Stimulated activated CD8-positive, alpha-beta memory T cell treated with anti-CD3 and anti-CD28 coated beads, Interleukin-4, amount 100 ng/mL, for 48 hours (primary cell): ENCODE measurements at regions not wholly inside any gene's neighbourhood (a gene's known extent, or its start where the extent isn't known, plus 50 kb on each side); places are given as distances from the start of the nearest gene placed in this dataset.
"Not testable (repeated sequence)": the region's sequence is repeated elsewhere in the genome, so short reads cannot be mapped to it uniquely, and the experiment has no call there.

Experiments
- DNase-seq: peaks from one replicate; pipeline ENCODE4 v3.0.0-alpha.2; 2020

DNA sequence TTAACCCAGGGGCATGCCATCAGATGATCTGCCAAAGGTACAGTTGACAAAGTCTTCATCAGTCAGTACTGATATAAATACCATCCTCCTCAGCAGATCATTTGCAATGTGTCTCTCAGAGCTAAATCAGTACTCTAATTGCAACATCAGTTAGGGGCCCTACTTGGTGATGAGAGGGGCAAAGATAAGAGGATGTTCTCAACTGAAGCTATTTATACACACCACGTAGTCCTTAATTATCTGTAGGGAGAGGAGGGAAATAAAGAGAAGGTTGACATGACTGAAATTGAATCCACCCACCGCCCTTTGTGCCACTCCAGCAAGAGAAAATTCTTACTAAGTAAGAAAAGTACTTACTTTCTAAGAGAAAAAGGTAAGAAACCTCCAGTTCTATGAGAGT lies 157.8 kb upstream of the NUDT4 start:
- DNase-seq: no peak

DNA sequence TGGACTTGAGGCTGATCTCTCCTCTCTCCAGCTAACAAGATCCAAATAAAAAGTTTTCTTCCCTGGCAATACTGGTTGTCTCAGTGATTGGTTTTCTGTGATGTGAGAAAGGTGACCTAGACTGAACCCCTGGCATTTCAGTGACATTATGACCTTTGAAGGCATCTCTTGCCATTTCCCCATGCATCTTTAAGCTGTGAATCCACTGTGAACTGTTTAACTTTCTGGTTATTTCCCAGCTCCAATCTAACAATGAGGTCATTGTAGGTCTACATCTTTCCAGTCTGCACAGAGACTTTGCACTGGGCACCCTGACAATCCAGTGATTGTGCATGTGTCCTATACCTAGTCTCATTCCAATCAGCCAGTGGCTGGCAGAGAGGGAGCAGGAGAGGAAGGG lies 155.9 kb upstream of the NUDT4 start:
- DNase-seq: no peak

DNA sequence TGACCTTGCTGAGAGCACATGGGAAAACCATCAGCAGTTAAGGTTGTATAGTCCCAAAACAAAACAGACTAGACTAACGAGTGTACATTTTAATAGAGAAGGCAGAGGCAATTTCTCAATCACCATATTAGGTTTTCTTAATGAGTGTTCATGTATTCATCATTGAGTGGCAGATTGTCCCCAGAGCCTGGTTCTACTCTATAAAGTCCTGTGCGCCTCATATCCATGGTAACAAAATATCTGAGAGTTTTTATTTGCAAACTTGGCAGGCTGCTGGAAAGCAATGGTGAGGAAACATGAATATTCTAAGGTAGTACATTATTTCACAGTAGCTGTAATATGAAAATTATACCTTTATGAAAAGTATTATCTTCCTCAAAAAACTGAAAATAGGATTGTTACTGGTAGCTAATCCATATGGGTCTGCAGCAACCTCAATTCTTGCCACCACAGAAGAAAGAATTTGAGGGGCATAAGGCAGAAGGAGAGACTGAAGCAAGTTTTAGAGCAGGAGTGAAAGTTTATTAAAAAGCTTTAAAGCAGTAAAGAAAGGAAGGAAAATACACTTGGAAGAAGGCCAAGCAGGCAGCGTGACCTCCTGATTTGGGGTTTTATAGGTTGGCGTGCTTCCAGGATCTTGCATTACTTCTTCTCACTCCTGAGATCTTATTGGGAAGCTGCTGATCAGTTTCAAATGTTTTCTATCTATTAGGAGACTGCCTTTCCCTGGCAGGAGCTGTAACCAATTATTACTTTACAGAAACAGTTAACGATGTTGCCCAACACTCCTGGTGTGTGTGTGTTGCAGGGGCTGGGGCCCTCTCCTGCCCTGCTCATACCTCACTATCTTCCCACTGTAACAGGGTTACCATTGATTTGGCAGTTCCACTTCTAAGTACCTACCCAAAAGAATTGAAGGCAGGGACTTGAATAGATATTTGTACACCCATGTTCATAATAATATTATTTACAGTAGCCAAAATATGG lies 154.0 kb upstream of the NUDT4 start:
- no peak for DNase-seq

DNA sequence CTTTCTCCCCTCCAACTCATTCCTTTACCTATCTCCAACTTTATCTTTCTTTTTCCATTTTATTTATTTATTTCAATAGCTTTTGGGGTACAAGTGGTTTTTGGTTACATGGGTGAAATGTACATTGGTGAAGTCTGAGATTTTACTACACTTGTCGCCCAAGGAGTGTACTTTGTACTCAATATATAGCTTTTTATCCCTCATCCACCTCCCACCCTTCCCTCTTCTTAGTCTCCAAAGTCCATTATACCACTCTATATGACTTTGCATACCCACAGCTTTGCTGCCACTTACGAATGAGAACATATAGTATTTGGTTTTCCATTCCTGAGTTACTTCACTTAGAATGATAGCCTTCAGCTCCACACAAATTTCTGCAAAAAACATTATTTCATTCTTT lies 152.6 kb upstream of the NUDT4 start:
- DNase-seq: no peak

DNA sequence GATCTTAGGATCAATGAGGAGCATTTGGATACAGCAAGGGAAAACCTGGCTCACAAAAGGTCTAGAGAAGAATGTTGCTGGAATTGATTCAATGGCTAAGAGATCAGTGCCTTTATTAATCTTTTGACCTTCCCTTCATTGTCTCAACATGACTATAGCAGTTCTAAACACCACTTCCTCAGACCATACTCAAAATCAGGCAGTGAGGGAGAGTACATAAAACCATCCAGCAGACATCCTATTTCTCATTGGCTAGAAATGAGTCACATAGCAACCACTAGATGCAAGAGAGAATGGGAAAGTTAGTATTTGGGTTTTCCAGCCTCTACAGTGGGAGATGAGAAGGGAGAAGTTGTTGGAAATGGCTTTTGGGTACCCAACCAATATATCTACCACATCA lies 151.4 kb upstream of the NUDT4 start:
- DNase-seq: no peak

DNA sequence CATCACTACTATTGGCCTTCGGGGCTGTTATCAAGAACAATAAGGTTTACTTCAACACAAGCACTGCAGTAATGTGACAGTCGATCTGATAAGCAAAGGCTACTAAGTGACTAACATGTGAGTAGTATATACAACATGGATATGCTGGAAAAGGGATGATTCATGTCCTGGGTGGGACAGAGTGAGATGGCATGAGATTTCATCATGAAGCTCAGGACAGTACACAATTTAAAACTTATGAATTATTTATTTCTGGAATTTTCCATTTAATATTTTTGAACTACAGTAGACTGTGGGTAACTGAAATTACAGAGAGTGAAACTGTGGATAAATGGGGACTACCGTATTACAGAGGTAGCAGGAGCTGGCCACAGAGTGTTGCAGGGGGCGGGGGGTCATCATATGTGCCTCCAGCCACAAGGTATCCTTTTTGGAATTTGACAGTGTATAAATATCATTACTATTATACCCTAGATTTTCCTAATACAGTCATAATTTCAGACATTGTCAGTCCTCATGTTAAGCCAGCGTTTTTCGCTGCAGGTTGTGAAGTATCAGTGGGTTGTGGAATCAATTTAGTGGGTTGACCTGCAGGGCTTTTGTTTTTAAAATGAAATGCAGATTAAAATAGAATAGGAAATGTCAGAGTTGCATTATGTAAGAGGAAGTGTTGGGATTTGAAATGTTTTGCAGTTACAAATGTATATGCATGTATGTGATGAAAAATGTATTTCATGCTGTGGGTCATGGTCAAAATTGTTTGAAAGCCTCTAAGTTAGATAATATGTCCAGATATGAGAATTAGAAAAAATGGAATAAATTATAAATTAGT lies 148.0 kb upstream of the NUDT4 start:
- DNase-seq: no peak

DNA sequence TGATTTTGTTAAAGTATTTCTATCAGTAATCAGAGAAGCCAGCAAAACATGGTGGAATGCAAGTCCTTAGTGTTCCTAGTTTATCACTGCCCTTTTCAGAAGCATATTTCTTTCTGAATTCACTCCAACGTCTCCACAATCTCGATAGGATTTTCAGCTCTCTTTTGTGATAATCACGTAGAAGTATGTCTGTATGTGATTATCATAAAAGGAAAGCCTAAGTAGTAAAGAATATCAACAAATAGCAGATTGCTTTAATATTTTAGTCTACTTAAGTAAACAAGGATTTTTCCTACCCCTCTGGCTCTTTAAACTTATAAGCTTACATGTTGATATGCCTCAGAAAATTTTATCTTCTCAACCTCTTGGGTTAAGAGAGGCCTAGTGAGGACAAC lies 147.4 kb upstream of the NUDT4 start:
- DNase-seq: no peak

DNA sequence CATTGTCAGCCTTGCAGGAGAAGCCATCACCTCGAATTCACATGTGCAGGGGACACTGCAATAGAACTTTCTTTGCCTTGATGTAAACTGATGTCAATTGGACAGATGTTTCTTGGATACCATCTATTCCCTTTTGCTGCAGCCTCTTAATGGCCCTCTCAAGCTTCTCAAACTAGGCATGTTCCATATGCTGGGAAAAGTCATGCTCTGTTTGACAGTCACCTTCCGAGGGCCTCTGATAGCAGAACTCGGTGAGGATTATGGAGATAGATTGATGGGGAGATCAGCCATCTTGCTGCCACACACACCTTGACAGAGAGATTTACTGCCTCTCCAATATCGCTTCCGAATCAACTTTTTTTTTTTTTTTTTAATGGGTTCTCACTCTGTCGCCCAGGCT lies 145.8 kb upstream of the NUDT4 start:
- DNase-seq: no peak

DNA sequence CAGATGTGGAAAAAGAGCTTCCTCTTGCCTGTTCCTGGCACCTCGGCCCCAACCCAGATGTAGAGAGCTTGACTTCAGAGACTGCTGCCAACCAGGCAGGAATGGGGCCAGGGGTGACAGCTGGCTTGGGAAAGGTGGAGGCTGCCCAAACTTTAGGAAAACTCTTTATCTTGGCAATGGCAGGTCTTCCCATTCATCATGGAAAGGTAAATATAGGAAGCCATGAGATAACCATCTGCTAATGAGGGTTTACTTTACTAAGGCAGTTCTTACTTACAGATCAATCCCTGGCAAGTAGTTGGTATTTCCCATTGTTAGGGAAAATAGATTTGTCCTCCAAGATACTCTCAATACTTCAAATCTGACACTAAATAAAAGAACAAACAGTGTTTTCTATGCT lies 143.1 kb upstream of the NUDT4 start:
- DNase-seq: no peak

DNA sequence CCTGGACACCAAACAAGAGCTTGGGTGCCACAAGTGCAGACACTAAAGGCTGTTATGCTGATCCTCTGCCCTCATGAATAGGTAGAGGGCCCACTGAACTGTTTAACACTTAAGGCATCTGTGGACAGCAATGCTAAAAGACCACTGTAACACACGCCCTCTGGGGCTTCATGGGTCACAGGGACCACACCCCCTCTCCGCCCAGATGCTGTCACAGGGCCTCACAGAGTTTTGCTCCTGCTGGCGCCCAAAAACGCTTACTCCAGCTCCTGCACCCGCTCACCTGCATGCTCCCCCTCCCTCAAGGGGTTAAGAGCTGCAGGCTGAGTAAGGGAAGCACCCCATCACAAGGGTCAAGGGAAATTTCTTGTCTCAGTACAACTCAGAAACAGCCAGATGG lies 141.8 kb upstream of the NUDT4 start:
- no peak for DNase-seq

DNA sequence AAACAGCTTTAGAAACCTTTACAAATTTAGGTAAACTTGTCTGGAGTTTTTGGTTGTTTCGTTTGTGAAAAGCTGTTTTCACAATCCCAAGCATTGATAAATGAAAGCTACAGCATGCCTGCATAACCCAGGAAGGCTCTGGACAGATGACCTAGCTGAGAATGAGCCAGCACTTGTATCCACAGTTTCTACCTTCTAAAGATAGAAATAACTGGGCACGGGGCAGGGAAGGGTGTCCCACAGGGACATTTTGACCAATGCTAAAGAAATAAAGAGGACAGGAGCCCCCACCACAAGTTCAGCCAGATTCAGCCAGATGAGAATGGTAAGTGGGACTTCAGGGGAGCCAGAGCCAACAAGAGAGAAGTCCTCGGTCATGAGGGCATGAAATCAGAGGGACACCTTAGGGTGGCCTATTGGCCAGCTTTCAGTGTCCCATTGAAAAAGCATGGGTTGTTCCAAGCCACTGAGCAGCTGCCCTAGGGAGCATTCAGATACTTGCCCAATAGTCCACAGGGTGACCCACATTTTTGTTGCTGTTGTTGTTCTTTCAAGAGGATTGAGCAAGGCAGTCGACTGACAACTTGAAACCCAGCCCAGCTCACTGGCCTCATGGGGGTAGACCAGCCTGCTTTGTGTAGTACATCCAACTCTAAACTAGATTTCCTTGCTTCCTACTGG lies 140.3 kb upstream of the NUDT4 start:
- DNase-seq: no peak

DNA sequence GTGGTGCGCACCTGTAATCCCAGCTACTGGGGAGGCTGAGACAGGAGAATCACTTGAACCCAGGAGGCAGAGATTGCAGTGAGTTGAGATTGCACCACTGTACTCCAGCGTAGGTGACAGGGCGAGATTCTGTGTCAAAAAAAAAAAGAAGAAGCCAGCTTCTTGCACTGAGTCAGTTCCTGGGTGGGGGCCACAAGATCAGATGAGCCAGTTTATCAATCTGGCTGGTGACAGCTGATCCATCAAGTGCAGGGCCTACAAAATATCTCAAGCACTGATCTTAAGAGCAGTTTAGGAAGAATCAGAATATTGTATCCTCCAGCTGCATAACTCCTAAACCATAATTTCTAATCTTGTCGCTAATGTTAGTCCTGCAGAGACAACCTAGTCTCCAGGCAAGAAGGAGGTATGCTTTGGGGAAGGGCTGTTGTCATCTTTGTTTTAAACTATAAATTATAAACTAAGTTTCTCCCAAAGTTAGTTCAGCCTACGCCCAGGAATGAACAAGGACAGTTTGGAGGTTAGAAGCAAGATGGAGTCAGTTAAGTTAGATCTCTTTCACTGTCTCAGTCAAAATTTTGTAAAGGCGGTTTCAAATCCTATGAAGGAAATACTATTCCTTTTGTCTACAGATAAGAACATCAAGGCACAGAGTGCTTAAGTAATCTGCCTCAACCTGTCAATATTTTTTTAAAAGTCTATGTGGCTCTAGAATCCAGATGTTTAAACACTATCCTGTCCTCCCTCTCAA lies 139.0 kb upstream of the NUDT4 start:
- not testable (repeated sequence) for DNase-seq

DNA sequence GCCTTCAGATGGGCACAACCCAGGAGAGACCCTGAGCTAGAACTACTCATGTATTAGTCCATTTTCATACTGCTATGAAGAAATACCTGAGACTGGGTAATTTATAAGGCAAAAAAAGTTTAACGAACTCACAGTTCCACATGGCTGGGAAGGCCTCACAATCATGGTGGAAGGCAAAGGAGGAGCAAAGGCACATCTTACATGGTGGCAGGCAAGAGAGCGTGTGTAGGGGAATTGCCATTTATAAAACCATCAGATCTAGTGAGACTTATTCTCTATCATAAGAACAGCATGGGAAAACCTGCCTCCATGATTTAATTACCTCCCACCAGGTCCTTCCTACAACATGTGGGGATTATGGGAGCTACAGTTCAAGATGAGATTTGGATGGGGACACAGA lies 137.9 kb upstream of the NUDT4 start:
- not testable (repeated sequence) for DNase-seq

DNA sequence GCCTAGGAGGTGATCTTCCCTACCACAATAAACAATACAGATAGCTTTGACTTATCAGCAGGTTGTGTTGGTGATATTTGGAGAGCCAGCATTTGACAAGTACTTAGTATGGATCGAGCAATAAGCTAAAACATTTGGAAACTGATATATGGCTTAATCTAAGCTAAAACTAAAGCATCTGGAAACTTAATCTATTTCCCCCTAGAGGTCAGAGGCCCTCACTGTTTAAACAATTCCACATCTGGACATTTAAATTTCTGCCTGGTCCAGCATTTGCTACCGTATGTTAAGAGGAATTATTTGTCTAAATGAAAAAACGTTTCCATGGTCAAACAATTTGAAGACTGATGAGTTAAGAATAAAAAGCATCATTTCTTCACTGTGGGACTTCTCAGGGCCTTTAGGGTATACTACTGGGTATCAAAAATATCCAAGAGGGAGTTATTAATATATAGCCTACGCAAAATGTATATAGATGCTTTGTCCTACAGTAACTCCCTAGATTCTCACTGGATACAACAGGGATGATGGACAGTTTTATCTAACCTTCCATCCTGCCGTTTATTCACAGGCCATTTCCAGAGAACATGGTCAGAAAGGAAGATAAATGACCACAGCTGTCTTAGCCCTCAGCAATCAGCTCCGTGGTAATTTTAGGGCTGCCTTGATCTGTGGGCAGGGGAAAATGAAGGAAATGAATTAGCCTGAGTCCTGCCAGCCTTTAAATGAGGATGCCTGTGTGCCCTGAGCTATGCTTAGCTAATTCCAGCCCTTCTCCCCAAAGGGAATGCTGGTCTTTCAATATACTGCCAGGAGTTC lies 135.4 kb upstream of the NUDT4 start:
- DNase-seq: no peak

DNA sequence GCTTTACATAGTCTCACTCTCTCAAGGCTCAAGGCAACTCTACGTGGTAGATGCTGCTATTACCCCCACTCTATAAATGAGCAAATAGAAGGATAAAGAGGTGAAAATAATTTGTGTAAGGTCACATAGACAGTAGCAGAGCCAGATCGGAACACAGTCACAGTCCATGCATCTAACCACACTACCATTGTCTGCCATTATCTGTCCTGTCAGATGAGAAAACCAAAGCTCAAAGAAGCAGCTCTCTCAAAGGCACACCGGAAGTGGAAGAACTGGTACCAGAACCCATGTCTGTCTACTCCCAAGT lies 134.4 kb upstream of the NUDT4 start:
- no peak for DNase-seq

DNA sequence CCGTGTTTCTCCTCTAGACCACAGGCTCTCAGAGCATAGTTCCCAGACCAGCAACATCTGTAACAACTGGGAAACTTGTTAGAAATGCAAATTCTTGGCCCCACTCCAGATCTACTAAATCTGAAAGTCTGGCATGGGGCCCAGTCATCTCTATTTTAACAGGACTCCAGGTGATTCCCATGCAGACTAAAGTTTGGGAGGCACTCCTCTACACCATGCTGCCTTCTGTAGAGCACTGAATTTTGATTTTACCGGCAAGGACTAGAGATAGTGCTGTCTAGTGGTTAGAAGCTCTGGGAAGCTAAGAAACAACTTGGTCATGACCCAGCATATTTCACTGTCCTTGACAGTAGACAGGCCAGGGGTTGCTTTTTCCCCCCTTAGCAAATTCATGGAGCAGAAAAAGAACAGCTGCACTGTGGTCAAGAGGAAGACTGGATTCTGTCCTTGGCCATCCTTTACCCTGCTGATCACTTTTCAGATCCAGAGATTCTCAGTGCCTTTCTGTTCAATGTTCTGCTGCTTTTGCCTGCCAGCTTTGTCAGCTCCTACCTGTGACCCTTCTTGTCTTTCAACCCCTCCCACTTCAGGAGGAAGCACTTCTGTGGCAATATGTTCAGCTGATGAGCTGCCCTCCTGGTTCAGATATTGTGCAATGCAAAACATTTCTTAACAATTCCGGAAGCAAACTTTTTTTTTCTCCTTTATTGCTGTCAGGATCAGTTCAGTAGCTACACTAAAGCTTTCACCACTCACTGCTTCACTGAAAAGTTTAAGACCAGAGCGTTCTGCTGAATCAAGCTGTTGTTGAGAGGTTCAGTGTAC lies 133.8 kb upstream of the NUDT4 start:
- DNase-seq: no peak

DNA sequence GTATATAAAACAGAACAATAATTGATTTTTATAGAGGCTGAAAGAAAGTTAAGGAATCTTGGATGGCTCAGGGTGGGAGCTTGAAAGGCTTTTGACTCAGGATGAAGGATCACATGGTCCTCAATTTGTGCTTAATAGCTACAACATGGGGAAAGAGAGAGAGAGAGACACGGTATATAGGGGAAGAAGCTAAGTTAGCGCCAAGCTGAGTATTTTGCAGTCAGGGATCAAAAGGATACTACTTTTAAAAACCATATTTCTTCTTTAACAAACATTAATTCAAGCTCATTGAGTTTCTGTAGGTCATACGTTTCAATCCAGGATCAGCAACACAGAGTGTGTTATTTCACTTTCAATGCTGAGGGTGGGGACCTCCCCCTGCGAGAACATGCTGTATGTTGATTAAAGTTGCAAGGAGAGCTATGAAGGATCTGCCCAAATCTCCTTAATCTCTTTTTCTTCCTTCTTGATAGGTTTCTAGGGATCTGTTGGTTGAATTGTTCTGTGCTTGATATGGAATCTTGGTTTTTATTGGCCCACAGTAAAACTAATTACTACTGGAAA lies 133.1 kb upstream of the NUDT4 start:
- DNase-seq: no peak

DNA sequence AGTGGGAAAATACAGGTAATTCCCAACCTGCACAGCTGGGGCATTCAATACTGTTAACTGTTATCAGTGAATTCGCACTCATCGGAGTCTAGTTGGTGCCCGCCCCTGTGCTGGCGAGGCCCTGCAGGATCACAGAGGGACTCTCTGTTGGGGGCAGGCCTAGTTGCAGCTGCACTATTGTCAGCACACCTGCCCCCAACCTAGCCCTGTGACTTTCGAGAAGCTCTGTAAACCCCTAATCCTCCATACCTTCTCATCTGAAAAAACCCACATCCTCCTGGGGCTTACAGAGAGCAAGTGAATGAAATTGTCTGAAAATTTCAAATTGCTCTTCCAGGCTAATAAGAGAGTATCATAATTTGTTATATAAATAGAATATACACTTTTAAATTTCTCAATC lies 132.2 kb upstream of the NUDT4 start:
- DNase-seq: peak; percentile 32

DNA sequence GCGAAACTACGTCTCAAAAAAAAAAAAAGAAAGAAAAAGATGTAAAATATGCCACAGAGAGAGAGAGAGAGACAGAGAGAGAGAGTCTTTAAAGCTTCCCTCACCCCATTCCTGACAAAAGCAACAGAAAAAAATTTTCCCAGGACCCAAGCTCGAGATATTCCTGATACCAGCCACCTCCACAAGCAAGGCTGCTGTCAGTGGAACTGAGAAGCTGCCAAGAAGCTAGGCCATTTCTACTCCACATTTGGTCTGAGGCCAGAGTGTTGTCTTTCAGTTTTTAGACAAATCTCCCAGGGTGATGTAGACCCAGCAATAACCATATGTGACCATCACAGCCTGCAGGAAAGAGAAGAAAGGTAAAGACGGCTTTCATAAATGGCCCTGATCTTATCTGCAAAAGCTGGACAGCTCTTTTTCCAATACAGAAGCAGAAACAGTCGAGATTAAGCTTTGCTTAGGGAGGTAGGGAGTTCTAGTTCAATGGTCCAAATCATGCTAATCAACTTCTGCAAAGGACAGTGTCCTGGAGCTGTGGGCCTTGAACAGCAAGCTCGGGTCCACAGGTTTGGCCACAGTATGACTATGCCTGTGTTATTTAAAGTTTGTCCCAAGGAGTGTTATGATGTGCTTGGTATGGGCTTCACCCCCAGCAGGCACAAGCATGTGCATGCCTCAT lies 130.3 kb upstream of the NUDT4 start:
- DNase-seq: no peak

DNA sequence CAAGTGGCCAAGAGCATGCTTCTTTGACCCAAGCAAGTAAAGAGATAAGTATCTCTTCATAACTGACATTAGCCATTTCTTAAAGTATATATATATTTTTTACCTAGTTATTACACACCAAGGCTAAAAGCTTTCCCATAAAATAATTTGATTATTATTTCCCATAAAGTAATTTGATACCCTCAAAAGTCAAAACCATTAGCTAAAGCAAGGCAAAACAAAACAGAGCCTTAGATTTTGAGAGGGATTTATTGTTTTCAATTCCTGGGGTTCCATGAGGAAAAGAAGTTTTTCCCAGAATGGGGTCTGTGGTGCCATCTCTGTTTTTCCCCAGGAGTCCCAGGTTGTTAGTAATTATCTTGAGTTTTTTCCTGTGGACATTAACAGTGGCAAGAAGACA lies 125.5 kb upstream of the NUDT4 start:
- DNase-seq: no peak
